ENCODE measurements at regions not wholly inside any gene's neighbourhood (a gene's known extent, or its start where the extent isn't known, plus 50 kb on each side); places are given as distances from the start of the nearest gene placed in this dataset.

DNA sequence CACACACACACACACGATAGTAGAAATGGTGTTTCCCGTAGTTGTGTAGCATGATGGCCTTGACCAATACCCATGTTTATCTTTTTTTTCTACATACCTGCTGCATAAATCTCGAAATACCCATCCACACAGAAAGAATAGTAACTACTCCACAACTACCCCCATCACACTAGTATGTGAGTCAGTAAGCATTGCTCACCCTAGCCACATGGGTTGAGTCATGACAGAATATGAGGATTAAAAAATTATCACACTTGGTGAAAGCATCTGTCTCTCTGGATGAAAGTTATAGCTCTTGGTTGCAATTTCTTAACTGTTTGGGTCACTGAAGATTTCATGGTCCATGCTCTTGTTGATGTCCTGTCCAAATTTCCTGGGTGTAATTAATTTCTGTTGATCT, 103.4 kb upstream of the MDFIC start:
- BruUV-seq (replicated peaks), result no TSS peak
- no peak for TF ChIP-seq EZH2 (IDR thresholded peaks at IDR 0.05; ENCODE audit: borderline replicate concordance, low read depth, low read length, poor library complexity, severe bottlenecking)
- TF ChIP-seq, protein P1, sequence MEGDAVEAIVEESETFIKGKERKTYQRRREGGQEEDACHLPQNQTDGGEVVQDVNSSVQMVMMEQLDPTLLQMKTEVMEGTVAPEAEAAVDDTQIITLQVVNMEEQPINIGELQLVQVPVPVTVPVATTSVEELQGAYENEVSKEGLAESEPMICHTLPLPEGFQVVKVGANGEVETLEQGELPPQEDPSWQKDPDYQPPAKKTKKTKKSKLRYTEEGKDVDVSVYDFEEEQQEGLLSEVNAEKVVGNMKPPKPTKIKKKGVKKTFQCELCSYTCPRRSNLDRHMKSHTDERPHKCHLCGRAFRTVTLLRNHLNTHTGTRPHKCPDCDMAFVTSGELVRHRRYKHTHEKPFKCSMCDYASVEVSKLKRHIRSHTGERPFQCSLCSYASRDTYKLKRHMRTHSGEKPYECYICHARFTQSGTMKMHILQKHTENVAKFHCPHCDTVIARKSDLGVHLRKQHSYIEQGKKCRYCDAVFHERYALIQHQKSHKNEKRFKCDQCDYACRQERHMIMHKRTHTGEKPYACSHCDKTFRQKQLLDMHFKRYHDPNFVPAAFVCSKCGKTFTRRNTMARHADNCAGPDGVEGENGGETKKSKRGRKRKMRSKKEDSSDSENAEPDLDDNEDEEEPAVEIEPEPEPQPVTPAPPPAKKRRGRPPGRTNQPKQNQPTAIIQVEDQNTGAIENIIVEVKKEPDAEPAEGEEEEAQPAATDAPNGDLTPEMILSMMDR (conservative IDR thresholded peaks at IDR 0.05; ENCODE audit: low read depth, low read length), result no peak
- Histone ChIP-seq H3K27ac (ENCODE audit: low read depth, low read length, poor library complexity, severe bottlenecking) (no peak overlapping the region), H3K27me3 (replicated peaks; ENCODE audit: insufficient read depth, low read depth, low read length, poor library complexity) (no peaks in the 10 kb centered on the region), H3K4me3 (ENCODE audit: low read depth, low read length, poor library complexity, severe bottlenecking) (no peak overlapping the region), H3K9me3 (ENCODE audit: low read depth, low read length, poor library complexity, severe bottlenecking) (no peaks in the 10 kb centered on the region), H3K36me3 (ENCODE audit: insufficient read depth, low read length, poor library complexity, severe bottlenecking) (no peaks in the 10 kb centered on the region), H3K4me1 (ENCODE audit: insufficient read depth, low read length, poor library complexity, severe bottlenecking) (no peaks in the 10 kb centered on the region)
- POLR2A ChIA-PET (ENCODE audit: low non-redundant PET), result no interaction called here
- intact Hi-C loops (cut with micrococcal nuclease; ENCODE audit: unreplicated experiment), result no loop called here
- no peak for DNase-seq (ENCODE audit: low spot score)
- CTCF ChIA-PET, result no interaction called here

DNA sequence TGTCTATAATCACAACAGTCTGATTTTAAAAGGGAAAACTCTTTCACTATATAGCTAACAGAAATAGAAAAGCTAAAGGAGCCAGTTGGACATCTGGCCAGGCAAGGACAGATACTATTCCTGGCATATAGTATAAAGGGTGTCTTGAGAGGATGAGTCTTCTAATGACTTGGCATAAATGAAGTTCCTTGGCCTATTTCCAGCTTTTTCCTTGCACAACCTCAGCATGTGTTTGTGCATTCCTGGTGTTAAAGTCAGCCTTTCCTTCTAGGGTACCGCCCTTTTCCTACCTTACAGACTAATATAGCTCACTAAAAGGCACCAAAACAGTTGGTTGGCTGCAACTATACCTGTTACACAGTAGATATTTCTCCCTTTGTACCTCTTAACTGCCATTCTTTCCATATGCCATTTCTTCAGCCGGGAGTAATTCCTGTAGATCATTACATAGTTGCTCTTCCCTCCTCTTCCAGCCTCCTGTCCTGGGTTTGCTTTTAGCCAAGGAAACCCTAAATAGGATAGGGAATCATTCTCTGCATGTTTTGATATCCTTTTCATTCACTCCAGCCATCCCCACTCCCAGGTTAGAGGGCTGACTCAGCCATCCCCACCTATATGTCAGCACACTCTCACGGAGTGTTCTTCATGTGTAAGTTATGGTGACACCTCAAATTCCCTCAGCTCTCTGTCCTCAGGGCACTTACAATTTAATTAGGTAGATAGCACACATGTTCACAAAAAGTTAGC, 102.1 kb upstream of the MDFIC start:
- no peaks in the 10 kb centered on the region for H3K27me3 ChIP-seq (replicated peaks; ENCODE audit: insufficient read depth, low read depth, low read length, poor library complexity)
- intact Hi-C loops (cut with micrococcal nuclease; ENCODE audit: unreplicated experiment), result no loop called here
- no peak overlapping the region for H3K27ac ChIP-seq (ENCODE audit: low read depth, low read length, poor library complexity, severe bottlenecking)
- no peaks in the 10 kb centered on the region for H3K36me3 ChIP-seq (ENCODE audit: insufficient read depth, low read length, poor library complexity, severe bottlenecking)
- no peak overlapping the region for H3K4me3 ChIP-seq (ENCODE audit: low read depth, low read length, poor library complexity, severe bottlenecking)
- no peaks in the 10 kb centered on the region for H3K4me1 ChIP-seq (ENCODE audit: insufficient read depth, low read length, poor library complexity, severe bottlenecking)
- TF ChIP-seq, protein P1 (conservative IDR thresholded peaks at IDR 0.05; ENCODE audit: low read depth, low read length), result no peak
- TF ChIP-seq EZH2 (IDR thresholded peaks at IDR 0.05; ENCODE audit: borderline replicate concordance, low read depth, low read length, poor library complexity, severe bottlenecking), result no peak
- CTCF ChIA-PET, result no interaction called here
- DNase-seq (ENCODE audit: low spot score), result peak; percentile 59
- H3K9me3 ChIP-seq (ENCODE audit: low read depth, low read length, poor library complexity, severe bottlenecking), result no peaks in the 10 kb centered on the region
- BruUV-seq (replicated peaks), result no TSS peak
- POLR2A ChIA-PET (ENCODE audit: low non-redundant PET), result interaction anchor here (0.6 kb wide), 1 partner anchor 938 kb away, joined by 4 read pairs; no protein-coding TSS in a partner anchor

DNA sequence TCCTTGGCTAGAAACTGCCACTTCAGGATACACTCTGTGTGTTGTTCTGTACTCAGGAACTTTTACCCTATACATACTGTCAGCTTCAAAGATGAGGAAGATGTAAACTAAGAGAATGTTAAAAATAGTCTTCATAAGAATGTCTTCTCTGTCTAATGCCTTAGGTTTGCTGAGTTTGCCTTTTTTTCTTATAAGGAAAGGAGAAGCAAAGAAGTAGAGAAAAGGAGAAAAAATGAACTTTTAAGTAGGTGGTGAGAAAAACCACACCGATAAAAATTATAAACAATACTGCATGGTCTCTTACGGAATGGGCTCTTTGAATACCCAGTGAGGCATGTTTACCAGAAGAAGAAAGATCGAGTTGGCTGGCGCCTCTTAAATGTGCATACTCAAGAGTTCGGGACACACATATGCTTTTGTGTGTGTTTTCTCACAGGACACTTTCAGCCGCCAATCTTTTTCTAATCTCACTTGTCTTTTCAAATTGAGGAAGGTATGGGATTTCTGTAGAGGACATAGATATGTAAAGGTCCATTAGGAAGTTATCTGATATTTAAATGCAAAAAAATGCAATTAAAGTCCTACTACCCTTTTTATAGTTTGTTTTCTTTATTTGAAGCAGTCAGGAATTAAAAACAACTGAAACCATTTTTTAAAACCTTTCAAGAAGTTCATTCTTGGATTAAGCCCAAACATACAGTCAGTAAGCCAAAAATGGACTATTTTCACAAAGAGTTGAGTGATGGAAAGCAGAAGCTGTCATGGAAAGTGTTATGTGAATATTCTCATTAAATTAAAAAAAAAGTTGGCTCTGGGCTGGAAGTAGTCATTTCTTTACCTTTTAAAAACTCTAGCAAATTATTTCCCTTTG, 100.6 kb upstream of the MDFIC start:
- ChIA-PET CTCF (no interaction called here), POLR2A (ENCODE audit: low non-redundant PET) (no interaction called here)
- Histone ChIP-seq H3K36me3 (ENCODE audit: insufficient read depth, low read length, poor library complexity, severe bottlenecking) (no peaks in the 10 kb centered on the region), H3K27me3 (replicated peaks; ENCODE audit: insufficient read depth, low read depth, low read length, poor library complexity) (no peaks in the 10 kb centered on the region), H3K4me1 (ENCODE audit: insufficient read depth, low read length, poor library complexity, severe bottlenecking) (no peaks in the 10 kb centered on the region), H3K9me3 (ENCODE audit: low read depth, low read length, poor library complexity, severe bottlenecking) (no peaks in the 10 kb centered on the region), H3K27ac (ENCODE audit: low read depth, low read length, poor library complexity, severe bottlenecking) (no peak overlapping the region), H3K4me3 (ENCODE audit: low read depth, low read length, poor library complexity, severe bottlenecking) (no peak overlapping the region)
- TF ChIP-seq, protein P1 (conservative IDR thresholded peaks at IDR 0.05; ENCODE audit: low read depth, low read length), result no peak
- TF ChIP-seq EZH2 (IDR thresholded peaks at IDR 0.05; ENCODE audit: borderline replicate concordance, low read depth, low read length, poor library complexity, severe bottlenecking), result no peak
- BruUV-seq (replicated peaks), result no TSS peak
- no peak for DNase-seq (ENCODE audit: low spot score)
- intact Hi-C loops (cut with micrococcal nuclease; ENCODE audit: unreplicated experiment), result no loop called here

All from A673 (cell line).